ENCODE measurements at regions not wholly inside any gene's neighbourhood (a gene's known extent, or its start where the extent isn't known, plus 50 kb on each side); places are given as distances from the start of the nearest gene placed in this dataset.
A peak's percentile ranks its signal among the peaks of the same experiment; 100 is the strongest.

DNA sequence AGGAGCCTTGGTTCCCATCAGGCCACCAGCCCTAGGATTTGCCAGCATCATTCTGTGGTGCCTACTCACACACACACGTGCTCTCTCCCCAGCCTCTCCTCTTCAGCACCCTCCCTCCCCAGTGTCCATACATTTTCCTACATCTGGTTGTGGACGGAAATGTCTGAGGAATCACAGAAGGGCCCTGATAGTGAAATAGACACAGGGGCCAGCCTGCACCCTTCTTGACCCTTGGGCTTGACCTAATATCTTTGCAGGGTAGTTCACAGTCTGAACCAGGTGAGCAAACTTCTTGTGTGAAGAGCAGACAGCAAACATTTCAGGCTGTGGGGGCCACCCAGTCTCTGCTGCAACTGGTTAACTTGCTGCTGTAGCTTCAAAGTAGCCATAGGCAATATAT is 108.5 kb upstream of the NXT1 start:
- intact Hi-C loops (cut with DNase I), result no loop called here
- no peak for ATAC-seq (ENCODE audit: poor library complexity)
- DNase-seq, result no peak

- no peak for DNase-seq
- ATAC-seq (ENCODE audit: poor library complexity), result no peak
- intact Hi-C loops (cut with DNase I), result no loop called here
Measured at GRCh38 chr20:23241416-23241815, 109.2 kb upstream of the NXT1 start.

- intact Hi-C loops (cut with DNase I), result no loop called here
- ATAC-seq (ENCODE audit: poor library complexity) (no peak), DNase-seq (no peak)
Measured at GRCh38 chr20:23240519-23240918, 110.1 kb upstream of the NXT1 start.

- intact Hi-C loops (cut with DNase I), result loop anchor here (5.0 kb wide), 1 partner anchor 185 kb away; no protein-coding TSS in a partner anchor
- ATAC-seq (ENCODE audit: poor library complexity), result no peak
- DNase-seq, result no peak
Measured at GRCh38 chr20:23237201-23237600, 113.4 kb upstream of the NXT1 start.

- peak; percentile 86 for DNase-seq
- intact Hi-C loops (cut with DNase I), result loop anchor here (5.0 kb wide), 1 partner anchor 183 kb away; no protein-coding TSS in a partner anchor
- ATAC-seq (ENCODE audit: poor library complexity), result peak; percentile 97
Measured at GRCh38 chr20:23235173-23236027, 115.2 kb upstream of the NXT1 start.

DNA sequence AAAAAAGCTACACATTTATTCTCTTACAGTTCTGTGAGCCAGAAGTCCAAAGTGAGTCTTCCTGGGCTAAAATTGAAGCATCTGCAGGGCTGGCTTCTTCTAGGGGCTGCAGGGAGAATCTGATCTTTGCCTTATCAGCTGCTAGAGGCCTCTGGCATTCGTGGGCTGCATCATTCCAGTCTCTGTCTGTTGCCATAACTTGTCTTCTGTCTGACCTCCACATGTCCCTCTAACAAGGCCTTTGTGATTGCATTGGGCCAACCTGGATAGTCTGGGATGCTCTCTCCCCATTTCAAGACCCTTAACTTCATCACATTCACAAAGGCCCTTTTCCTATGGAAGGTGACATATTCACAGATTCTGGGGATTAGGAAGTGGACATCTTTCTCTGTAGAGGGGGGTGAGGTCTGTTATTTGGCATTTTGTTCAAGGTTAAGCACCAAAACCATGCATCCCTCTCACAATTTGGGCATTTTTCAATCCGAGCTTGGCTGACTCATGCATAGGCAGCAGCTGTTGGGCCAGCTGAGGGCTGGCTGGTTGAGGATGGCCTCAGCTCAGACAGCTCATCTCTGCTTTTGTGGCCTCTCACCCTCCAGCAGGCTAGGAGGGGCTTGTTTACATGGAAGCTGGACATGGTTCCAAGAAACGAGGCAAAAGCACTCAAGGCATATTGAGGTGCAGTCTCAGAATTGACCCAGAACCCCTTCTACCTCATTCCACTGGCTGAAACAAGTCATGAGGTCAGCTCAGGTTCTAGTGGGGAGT is 116.1 kb upstream of the NXT1 start:
- DNase-seq (no peak), ATAC-seq (ENCODE audit: poor library complexity) (peak; percentile 13)
- intact Hi-C loops (cut with DNase I), result loop anchor here (5.0 kb wide), 2 partner anchors 182 to 547 kb away; no protein-coding TSS in a partner anchor

- DNase-seq (no peak), ATAC-seq (ENCODE audit: poor library complexity) (no peak)
- intact Hi-C loops (cut with DNase I), result loop anchor here (5.0 kb wide), 1 partner anchor 546 kb away; no protein-coding TSS in a partner anchor
Measured at GRCh38 chr20:23233341-23233740, 117.2 kb upstream of the NXT1 start.

- intact Hi-C loops (cut with DNase I), result loop anchor here (5.0 kb wide), 1 partner anchor 545 kb away; no protein-coding TSS in a partner anchor
- no peak for DNase-seq
- ATAC-seq (ENCODE audit: poor library complexity), result no peak
Measured at GRCh38 chr20:23232679-23233308, 117.8 kb upstream of the NXT1 start.

DNA sequence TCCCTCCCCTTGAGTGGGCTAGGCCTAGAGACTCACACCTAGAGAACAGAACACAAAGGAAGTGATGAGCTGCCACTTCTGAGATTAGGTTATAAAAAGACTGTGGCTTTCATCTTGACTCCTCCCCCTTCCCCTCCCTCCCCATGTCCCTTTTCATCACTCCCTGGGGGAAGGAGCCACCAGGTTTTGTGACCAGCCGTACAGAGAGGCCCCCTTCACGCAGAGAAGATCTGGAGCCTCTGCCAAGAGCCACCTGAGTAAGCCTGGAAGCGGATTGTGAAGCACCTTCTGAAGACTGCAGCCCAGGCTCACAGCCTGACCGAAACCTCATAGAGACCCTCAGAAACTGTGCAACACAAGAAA is 118.4 kb upstream of the NXT1 start:
- DNase-seq (no peak), ATAC-seq (ENCODE audit: poor library complexity) (no peak)
- intact Hi-C loops (cut with DNase I), result loop anchor here (5.0 kb wide), 1 partner anchor 545 kb away; no protein-coding TSS in a partner anchor

GRCh38 chr20:23231561-23232218 is 118.9 kb upstream of the NXT1 start:
- DNase-seq (no peak), ATAC-seq (ENCODE audit: poor library complexity) (no peak)
- intact Hi-C loops (cut with DNase I), result loop anchor here (5.0 kb wide), 1 partner anchor 544 kb away; no protein-coding TSS in a partner anchor

DNA sequence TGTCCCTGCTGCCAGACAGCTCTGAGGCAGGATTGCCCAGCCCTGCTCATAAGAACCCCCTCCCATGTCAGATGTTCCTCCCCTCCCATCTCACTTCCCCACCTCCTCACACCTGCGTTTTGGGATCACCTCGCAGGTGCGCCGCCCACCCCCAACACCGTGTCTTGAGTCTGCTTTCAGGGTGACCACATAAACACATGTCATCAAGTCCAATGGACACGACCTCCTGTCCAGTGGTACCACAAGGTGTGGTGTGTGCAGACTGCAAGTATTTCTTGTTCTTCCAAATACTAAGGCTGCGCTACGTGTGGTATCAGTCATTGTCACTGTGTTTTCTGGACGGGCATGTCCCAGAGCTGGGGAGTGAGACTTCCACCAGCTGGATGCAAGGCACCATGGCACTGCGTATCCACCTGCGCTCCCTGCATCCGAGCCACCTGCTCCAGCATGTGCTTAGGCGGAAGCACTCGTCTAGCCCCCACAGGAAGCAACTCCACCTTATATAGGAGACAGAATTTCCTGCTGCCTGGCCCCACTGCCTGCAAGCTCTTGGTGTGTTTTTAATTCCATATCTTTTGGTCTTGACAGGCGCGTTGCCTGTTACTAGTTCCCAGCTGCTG is 119.7 kb upstream of the NXT1 start:
- DNase-seq, result no peak
- intact Hi-C loops (cut with DNase I), result loop anchor here (5.0 kb wide), 1 partner anchor 544 kb away; no protein-coding TSS in a partner anchor
- no peak for ATAC-seq (ENCODE audit: poor library complexity)

DNA sequence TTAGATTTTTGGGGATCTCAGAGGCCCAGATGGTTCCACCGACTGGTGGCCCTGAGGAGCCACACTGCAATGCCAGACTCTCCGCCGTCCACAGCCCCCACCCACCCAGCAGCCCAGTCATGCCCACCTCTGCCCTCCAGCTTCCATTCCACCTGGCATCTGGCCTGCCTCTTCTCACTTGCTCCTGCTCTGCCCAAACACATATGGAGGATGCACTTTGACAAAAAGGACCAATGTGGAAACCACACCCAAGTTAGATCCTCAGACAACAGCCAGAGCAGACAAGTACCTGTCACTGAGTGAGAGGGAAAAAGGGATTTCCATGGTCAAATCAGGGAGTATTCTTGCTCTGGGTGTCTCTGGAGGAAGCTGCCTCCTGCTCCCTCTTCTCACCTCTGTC is 120.6 kb upstream of the NXT1 start:
- intact Hi-C loops (cut with DNase I), result loop anchor here (5.0 kb wide), 1 partner anchor 543 kb away; no protein-coding TSS in a partner anchor
- DNase-seq (no peak), ATAC-seq (ENCODE audit: poor library complexity) (no peak)

- intact Hi-C loops (cut with DNase I), result no loop called here
- DNase-seq, result no peak
- ATAC-seq (ENCODE audit: poor library complexity), result peak; percentile 33
Measured at GRCh38 chr20:23228912-23229311, 121.7 kb upstream of the NXT1 start.

GRCh38 chr20:23227976-23228375 is 122.6 kb upstream of the NXT1 start:
- ATAC-seq (ENCODE audit: poor library complexity), result no peak
- DNase-seq, result no peak
- intact Hi-C loops (cut with DNase I), result no loop called here

- intact Hi-C loops (cut with DNase I), result no loop called here
- ATAC-seq (ENCODE audit: poor library complexity) (no peak), DNase-seq (no peak)
Measured at GRCh38 chr20:23227274-23227673, 123.3 kb upstream of the NXT1 start.

DNA sequence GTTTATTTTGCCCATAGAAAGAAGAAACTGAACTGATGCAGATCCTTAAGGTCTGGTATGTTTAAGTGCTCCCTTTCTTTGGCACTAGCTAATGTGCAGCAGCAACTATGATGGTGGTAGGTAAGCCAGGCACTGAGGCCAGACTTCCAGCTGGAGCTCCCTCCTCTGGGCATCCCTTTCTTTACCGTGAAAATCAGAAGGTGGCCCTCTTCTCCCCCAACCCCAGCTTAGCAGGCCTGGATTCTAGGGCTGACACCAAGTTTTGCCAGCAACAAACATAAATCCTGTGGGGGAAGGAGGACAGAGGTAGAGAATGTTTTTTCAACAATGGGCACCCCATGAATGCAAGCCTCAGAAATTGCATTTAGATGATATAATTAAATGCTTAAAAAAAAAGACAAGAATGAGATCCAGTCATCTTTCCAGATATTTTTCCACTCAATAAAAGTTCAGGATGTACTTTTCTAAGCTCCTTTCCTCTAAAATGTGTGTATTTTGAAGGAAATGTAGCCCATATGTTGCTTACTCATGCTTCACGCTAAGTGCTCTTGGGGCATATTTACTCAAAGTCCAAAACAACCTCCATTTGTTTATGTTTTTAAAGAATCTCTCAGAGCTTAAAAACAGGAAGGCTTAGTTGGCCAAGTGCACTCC is 123.9 kb upstream of the NXT1 start:
- intact Hi-C loops (cut with DNase I), result no loop called here
- no peak for ATAC-seq (ENCODE audit: poor library complexity)
- DNase-seq, result no peak

- ATAC-seq (ENCODE audit: poor library complexity) (peak; percentile 86), DNase-seq (peak; percentile 69)
- intact Hi-C loops (cut with DNase I), result no loop called here
Measured at GRCh38 chr20:23225407-23226060, 125.1 kb upstream of the NXT1 start.

Data from Right ventricle myocardium superior (tissue), 1 donor.